Epithelial cell of proximal tubule (primary cell): ENCODE measurements at regions not wholly inside any gene's neighbourhood (a gene's known extent, or its start where the extent isn't known, plus 50 kb on each side); places are given as distances from the start of the nearest gene placed in this dataset.

Experiments used
- DNase-seq: peaks from one replicate; pipeline ENCODE4 v3.0.0-alpha.2; 2011; ENCODE audit warnings: low read depth
- H3K4me3 ChIP-seq: 2 replicates; pipeline ENCODE4 v1.5.1; 2011; ENCODE audit warnings: low read depth, mild to moderate bottlenecking, low read length
- TF ChIP-seq, protein P1 (sequence below): conservative IDR thresholded peaks from 2 replicates; pipeline ENCODE4 v1.5.1; 2012; ENCODE audit warnings: low read depth, mild to moderate bottlenecking, low read length

DNA sequence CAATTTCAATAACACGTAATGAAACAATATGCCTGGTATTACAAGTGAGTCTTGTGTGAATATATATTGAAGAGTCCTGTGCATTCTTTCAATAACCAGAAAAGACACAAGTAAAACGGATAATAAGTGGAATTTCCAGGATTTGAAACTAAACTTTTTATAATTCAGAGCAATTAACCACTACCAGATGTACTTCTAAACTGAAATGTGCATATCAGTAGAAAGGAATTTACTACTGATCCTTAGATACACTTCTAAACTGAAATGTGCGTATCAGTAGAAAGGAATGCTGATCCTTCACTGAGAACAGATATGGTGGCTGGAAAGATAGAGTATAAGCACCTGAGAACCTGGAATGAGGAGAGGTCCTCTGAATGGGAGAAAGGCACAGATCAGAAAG is 470.9 kb upstream of the SPHKAP start:
- TF ChIP-seq, protein P1, sequence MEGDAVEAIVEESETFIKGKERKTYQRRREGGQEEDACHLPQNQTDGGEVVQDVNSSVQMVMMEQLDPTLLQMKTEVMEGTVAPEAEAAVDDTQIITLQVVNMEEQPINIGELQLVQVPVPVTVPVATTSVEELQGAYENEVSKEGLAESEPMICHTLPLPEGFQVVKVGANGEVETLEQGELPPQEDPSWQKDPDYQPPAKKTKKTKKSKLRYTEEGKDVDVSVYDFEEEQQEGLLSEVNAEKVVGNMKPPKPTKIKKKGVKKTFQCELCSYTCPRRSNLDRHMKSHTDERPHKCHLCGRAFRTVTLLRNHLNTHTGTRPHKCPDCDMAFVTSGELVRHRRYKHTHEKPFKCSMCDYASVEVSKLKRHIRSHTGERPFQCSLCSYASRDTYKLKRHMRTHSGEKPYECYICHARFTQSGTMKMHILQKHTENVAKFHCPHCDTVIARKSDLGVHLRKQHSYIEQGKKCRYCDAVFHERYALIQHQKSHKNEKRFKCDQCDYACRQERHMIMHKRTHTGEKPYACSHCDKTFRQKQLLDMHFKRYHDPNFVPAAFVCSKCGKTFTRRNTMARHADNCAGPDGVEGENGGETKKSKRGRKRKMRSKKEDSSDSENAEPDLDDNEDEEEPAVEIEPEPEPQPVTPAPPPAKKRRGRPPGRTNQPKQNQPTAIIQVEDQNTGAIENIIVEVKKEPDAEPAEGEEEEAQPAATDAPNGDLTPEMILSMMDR, result no peak
- H3K4me3 ChIP-seq, result no peak overlapping the region
- no peak for DNase-seq

DNA sequence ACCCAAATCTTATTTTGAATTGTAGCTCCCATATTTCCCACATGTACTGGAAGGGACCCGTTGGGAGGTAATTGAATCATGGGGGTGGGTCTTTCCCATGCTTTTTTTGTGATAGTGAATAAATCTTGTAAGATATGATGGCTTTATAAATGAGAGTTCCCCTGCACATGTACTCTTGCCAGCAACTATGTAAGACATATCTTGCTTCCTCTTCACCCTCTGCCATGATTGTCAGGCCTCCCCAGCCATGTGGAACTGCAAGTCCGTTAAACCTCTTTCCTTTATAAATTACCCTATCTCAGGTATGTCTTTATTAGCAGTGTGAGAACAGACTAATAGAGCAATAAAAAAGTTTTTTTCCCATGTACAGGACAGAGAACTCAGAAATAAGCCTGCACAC is 468.4 kb upstream of the SPHKAP start:
- TF ChIP-seq, protein P1, result no peak
- no peak for DNase-seq
- no peak overlapping the region for H3K4me3 ChIP-seq

DNA sequence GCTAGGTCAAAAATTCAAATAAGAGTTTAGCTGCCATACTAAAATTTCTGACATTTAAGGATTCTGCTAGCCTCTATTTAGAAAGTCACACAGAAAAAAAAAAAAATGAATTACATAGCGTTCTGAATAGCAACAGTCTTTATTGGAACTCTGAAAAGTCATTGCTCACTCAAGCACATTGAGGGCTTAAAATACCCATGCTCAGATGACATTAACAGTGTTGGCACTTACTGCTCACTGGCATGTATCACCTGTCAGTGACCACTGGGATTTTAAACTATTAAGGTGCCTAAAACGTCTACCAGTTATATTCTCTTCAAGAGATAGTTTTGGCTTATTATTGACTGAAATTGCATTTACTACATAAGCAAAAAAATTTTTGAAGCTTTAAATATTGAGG is 468.0 kb upstream of the SPHKAP start:
- DNase-seq, result no peak
- TF ChIP-seq, protein P1, result no peak
- no peak overlapping the region for H3K4me3 ChIP-seq

DNA sequence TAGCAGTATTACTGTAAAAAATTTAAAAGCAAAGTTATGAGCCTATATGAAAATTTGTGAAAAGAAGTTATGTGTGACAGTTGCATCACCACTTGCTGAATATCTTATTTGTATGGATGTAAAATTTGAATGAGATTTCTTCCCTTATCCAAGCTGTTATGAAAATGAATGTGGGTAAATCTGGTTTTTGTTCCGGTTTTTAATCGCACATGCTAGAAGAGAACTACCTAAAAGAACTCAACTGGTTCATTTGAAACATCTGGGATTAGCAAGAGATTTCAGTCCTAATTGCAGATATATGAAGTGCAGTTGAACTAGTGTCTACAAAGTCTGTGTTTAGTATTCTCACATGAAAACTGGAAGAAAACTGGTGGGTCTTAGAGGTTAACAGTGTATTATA is 467.1 kb upstream of the SPHKAP start:
- TF ChIP-seq, protein P1, result no peak
- H3K4me3 ChIP-seq, result no peak overlapping the region
- no peak for DNase-seq

DNA sequence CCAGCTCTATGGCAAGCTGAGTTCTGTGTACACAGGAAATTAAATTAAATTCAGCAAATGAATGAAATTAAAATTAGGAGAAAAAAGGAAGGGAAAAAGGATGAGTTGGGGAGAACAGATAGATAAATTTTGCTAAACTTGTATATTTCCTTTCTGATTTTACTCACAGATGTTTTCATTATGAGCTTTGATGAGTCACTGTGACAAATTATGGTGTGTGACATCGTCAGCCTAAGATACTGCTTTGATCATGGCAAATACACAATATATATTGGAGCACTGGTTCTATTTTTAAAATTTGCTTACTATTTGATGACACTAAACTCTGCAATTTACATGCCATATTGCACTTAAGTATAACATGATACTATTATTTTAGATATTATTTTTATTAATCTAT is 464.6 kb upstream of the SPHKAP start:
- no peak overlapping the region for H3K4me3 ChIP-seq
- no peak for DNase-seq
- TF ChIP-seq, protein P1, result no peak

DNA sequence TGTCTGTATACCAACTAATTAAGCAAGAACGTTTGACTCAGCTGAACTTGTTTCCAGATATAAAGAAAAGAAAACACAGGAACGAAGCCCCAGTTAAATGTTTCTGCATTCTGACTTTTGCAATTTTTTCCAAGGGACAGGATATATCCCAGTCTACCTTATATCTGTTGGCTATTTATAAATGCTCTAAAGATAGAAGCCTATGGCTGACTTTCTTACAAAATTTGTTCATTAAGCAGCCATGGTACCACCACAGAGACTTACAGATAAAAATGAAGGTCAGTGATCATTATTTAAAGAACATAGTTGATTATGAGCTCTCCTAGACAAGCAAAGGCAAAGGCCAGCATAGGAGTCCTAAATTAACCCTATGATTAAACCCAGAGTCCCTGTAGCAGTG is 462.7 kb upstream of the SPHKAP start:
- no peak for DNase-seq
- TF ChIP-seq, protein P1, result no peak

DNA sequence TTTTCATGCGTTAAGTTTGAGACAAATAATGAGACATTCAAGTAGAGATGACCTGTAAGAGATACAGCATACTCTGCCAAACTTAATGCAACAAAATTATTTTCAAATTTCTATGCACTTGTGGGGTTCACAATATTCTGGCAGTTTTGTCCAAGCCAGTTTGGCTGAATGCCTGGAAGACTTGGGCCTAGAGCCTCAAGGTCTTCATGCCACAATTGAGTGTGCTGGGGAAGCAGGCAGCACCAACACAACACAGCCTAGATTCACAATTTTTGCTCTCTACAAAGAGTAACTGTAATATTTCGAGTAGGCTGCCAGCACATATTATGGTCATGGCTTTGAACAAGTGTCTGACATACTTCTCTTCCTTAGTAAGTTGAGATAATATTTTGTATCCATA is 461.4 kb upstream of the SPHKAP start:
- no peak overlapping the region for H3K4me3 ChIP-seq
- no peak for DNase-seq
- TF ChIP-seq, protein P1, result no peak

More for the DNA sequence above, 462.7 kb upstream of the SPHKAP start:
- H3K4me3 ChIP-seq, result no peak overlapping the region
